H1 (cell line): ENCODE measurements at regions not wholly inside any gene's neighbourhood (a gene's known extent, or its start where the extent isn't known, plus 50 kb on each side); places are given as distances from the start of the nearest gene placed in this dataset.
"Not testable (repeated sequence)": the region's sequence is repeated elsewhere in the genome, so short reads cannot be mapped to it uniquely, and the experiment has no call there.

Source experiments
- CTCF ChIA-PET: fragments of 300-600 bp; sonication (Branson Sonifier 250); formaldehyde crosslinking; loops from one replicate; lab custom pipeline; 2021; ENCODE audit not compliant: partially characterized antibody; lab: Charles Lee
- POLR2A ChIA-PET: fragments of 300-600 bp; sonication (Branson Sonifier 250); formaldehyde crosslinking; loops from one replicate; lab custom pipeline; 2021; ENCODE audit warnings: inconsistent platforms; ENCODE audit not compliant: partially characterized antibody; lab: Charles Lee
- DNase-seq, 2 experiments: peaks; one replicate each; pipeline versions ENCODE4 v3.0.0 to v3.0.0-alpha.2; 2010 to 2022; ENCODE audit warnings: low spot score in 2 of 2, low read depth in 1 of 2, mixed read lengths in 1 of 2
- FAIRE-seq: peaks from 2 replicates; lab custom pipeline; 2011; peaks lifted over from hg19 to GRCh38; lab: Jason Lieb, UNC
- H2AFZ ChIP-seq: 2 replicates; pipeline ENCODE4 v1.8.1; 2012; ENCODE audit warnings: low read length, inconsistent platforms
- H2AK5ac ChIP-seq: 2 replicates; pipeline ENCODE4 v1.6.1; 2013; ENCODE audit warnings: low read depth, low read length
- H2BK120ac ChIP-seq: replicated peaks from 2 replicates; pipeline ENCODE3; 2013; ENCODE audit warnings: low read depth, low read length, inconsistent platforms
- H2BK12ac ChIP-seq: 2 replicates; pipeline ENCODE4 v1.6.1; 2013; ENCODE audit warnings: low read depth, low read length
- H2BK15ac ChIP-seq: 2 replicates; pipeline ENCODE4 v1.6.1; 2013; ENCODE audit warnings: low read length
- H2BK20ac ChIP-seq: 2 replicates; pipeline ENCODE4 v1.6.1; 2013; ENCODE audit warnings: low read length
- H2BK5ac ChIP-seq: 2 replicates; pipeline ENCODE4 v1.6.1; 2013; ENCODE audit warnings: low read depth, low read length
- H3K14ac ChIP-seq: 2 replicates; pipeline ENCODE4 v1.6.1; 2013; ENCODE audit warnings: inconsistent platforms; ENCODE audit not compliant: insufficient read length
- H3K18ac ChIP-seq: 2 replicates; pipeline ENCODE4 v1.6.1; 2013; ENCODE audit warnings: low read length; ENCODE audit errors: extremely low read depth
- H3K23ac ChIP-seq: 2 replicates; pipeline ENCODE4 v1.6.1; 2013; ENCODE audit warnings: inconsistent platforms; ENCODE audit not compliant: insufficient read length
- H3K23me2 ChIP-seq: 2 replicates; pipeline ENCODE4 v1.6.1; 2013; ENCODE audit warnings: low read depth, low read length
- H3K27ac ChIP-seq: 2 replicates; pipeline ENCODE4 v1.6.1; 2011; ENCODE audit warnings: low read depth, low read length, inconsistent platforms
- H3K27me3 ChIP-seq, 4 experiments: replicated peaks in 1 of 4; 1 replicate in 1 of 4; 2 replicates in 3 of 4; pipeline versions ENCODE4 v1.6.1 to v1.8.1; 2011 to 2013; ENCODE audit warnings: low read length in 3 of 4, mild to moderate bottlenecking in 3 of 4, inconsistent platforms in 2 of 4, mixed read lengths in 2 of 4, moderate library complexity in 1 of 4; ENCODE audit not compliant: control insufficient read depth in 3 of 4, insufficient read depth in 3 of 4; ENCODE audit errors: extremely low read depth in 1 of 4
- H3K36me3 ChIP-seq, 4 experiments: 2 replicates each; pipeline versions ENCODE4 v1.6.1 to v1.8.1; 2011 to 2013; ENCODE audit warnings: mild to moderate bottlenecking in 4 of 4, low read length in 3 of 4, moderate library complexity in 2 of 4, control low read depth in 1 of 4, inconsistent platforms in 1 of 4; ENCODE audit not compliant: insufficient read depth in 4 of 4, control insufficient read depth in 2 of 4
- H3K4ac ChIP-seq: replicated peaks from 2 replicates; pipeline ENCODE3; 2013; ENCODE audit warnings: low read length, low read depth, mixed read lengths, inconsistent platforms; ENCODE audit not compliant: insufficient read length
- H3K4me1 ChIP-seq, 4 experiments: replicated peaks in 1 of 4; 1 replicate in 1 of 4; 2 replicates in 3 of 4; pipeline versions ENCODE4 v1.6.1 to v1.8.1; 2011 to 2013; ENCODE audit warnings: low read length in 3 of 4, inconsistent platforms in 2 of 4, mixed read lengths in 1 of 4; ENCODE audit not compliant: insufficient read depth in 4 of 4, control insufficient read depth in 3 of 4
- H3K4me2 ChIP-seq, 2 experiments: 2 replicates each; pipeline versions ENCODE4 v1.6.1 to v1.8.1; 2011 to 2013; ENCODE audit warnings: low read depth in 2 of 2, low read length in 2 of 2, control low read depth in 1 of 2, inconsistent platforms in 1 of 2, mild to moderate bottlenecking in 1 of 2; ENCODE audit not compliant: insufficient read depth in 1 of 2
- H3K4me3 ChIP-seq, 4 experiments: fragments of 200-600, 300-600 bp in 1 of 4; sonication (generic), shearing (Covaris generic), sonication (Bioruptor Twin) in 1 of 4; 2 replicates each; pipeline versions ENCODE4 v1.5.1 to v1.8.1; 2011 to 2016; ENCODE audit warnings: low read length in 4 of 4, low read depth in 3 of 4, control low read depth in 2 of 4, inconsistent platforms in 2 of 4, mild to moderate bottlenecking in 2 of 4, mixed read lengths in 1 of 4, moderate library complexity in 1 of 4; ENCODE audit not compliant: insufficient read depth in 2 of 4; ENCODE audit errors: extremely low read depth in 1 of 4
- H3K56ac ChIP-seq: replicated peaks from 2 replicates; pipeline ENCODE3; 2013; ENCODE audit warnings: low read depth, mild to moderate bottlenecking, mixed read lengths, low read length, inconsistent platforms; ENCODE audit not compliant: insufficient read length
- H3K79me1 ChIP-seq: 2 replicates; pipeline ENCODE4 v1.6.1; 2013; ENCODE audit warnings: low read depth, low read length, control low read depth
- H3K79me2 ChIP-seq, 2 experiments: 2 replicates each; pipeline versions ENCODE4 v1.6.1 to v1.8.1; 2012 to 2013; ENCODE audit warnings: low read length in 2 of 2, mild to moderate bottlenecking in 2 of 2, inconsistent platforms in 1 of 2; ENCODE audit not compliant: insufficient read depth in 2 of 2, control insufficient read depth in 1 of 2
- H3K9ac ChIP-seq, 4 experiments: replicated peaks in 1 of 4; 1 replicate in 1 of 4; 2 replicates in 3 of 4; pipeline versions ENCODE4 v1.6.1 to v1.8.1; 2011 to 2013; ENCODE audit warnings: low read depth in 3 of 4, low read length in 3 of 4, control low read depth in 2 of 4, mild to moderate bottlenecking in 2 of 4, moderate library complexity in 2 of 4, inconsistent platforms in 1 of 4; ENCODE audit errors: extremely low read depth in 1 of 4
- H3K9me3 ChIP-seq, 2 experiments: 2 replicates each; pipeline versions ENCODE4 v1.6.1 to v1.8.1; 2012 to 2013; ENCODE audit warnings: mild to moderate bottlenecking in 2 of 2, moderate library complexity in 2 of 2, control low read depth in 1 of 2, inconsistent platforms in 1 of 2, low read depth in 1 of 2, low read length in 1 of 2, mixed read lengths in 1 of 2; ENCODE audit not compliant: insufficient read depth in 2 of 2
- H4K20me1 ChIP-seq, 2 experiments: replicated peaks in 1 of 2; 2 replicates each; pipeline versions ENCODE3 to v1.8.1; 2011 to 2013; ENCODE audit warnings: inconsistent platforms in 2 of 2, low read length in 2 of 2, mild to moderate bottlenecking in 1 of 2; ENCODE audit not compliant: insufficient read depth in 2 of 2, control insufficient read depth in 1 of 2
- H4K5ac ChIP-seq: 2 replicates; pipeline ENCODE4 v1.6.1; 2013; ENCODE audit warnings: low read length, low read depth, mixed read lengths, inconsistent platforms; ENCODE audit not compliant: insufficient read length
- H4K8ac ChIP-seq: 2 replicates; pipeline ENCODE4 v1.8.0; 2013; ENCODE audit warnings: mild to moderate bottlenecking, moderate library complexity, low read length, inconsistent platforms; ENCODE audit not compliant: insufficient read depth; ENCODE audit errors: extremely low read depth
- H4K91ac ChIP-seq: replicated peaks from 2 replicates; pipeline ENCODE3; 2013; ENCODE audit warnings: low read length, mixed read lengths, inconsistent platforms; ENCODE audit not compliant: insufficient read length
- CEBPB ChIP-seq: IDR thresholded peaks from 2 replicates; pipeline ENCODE4 v1.6.1; 2012; ENCODE audit warnings: low read depth, low read length
- EGR1 ChIP-seq: IDR thresholded peaks from 2 replicates; pipeline ENCODE4 v1.6.1; 2011; ENCODE audit warnings: low read depth, low read length, borderline replicate concordance
- HDAC2 ChIP-seq, 2 experiments: fragments of 300-600 bp in 1 of 2; sonication (generic) in 1 of 2; IDR thresholded peaks; 2 replicates each; pipeline ENCODE4 v1.6.1; 2011 to 2012; ENCODE audit warnings: low read depth in 2 of 2, low read length in 2 of 2, mild to moderate bottlenecking in 2 of 2, moderate library complexity in 2 of 2, borderline replicate concordance in 1 of 2, inconsistent platforms in 1 of 2
- MAFK ChIP-seq: IDR thresholded peaks from 2 replicates; pipeline ENCODE4 v1.6.1; 2012; ENCODE audit warnings: low read depth, mild to moderate bottlenecking, improper control_type of control experiment, low read length
- RBBP5 ChIP-seq: IDR thresholded peaks from 2 replicates; pipeline ENCODE4 v1.7.1; 2012; ENCODE audit warnings: low read depth, mild to moderate bottlenecking, inconsistent platforms, low read length, moderate library complexity, borderline replicate concordance
- SIN3A ChIP-seq, 2 experiments: IDR thresholded peaks in 1 of 2; conservative IDR thresholded peaks in 1 of 2; 2 replicates each; pipeline ENCODE4 v1.6.1; 2011 to 2012; ENCODE audit warnings: low read length in 2 of 2, improper control_type of control experiment in 1 of 2, low read depth in 1 of 2, mild to moderate bottlenecking in 1 of 2
- TBP ChIP-seq: IDR thresholded peaks from 2 replicates; pipeline ENCODE4 v1.6.1; 2011; ENCODE audit warnings: low read depth, low read length, improper control_type of control experiment
- TEAD4 ChIP-seq: IDR thresholded peaks from 2 replicates; pipeline ENCODE4 v1.6.1; 2012; ENCODE audit warnings: low read depth, low read length, inconsistent platforms, mixed read lengths
- WGBS, 2 experiments: shearing (Covaris generic) in 1 of 2; methylation state at CpG; one replicate each; pipeline versions ENCODE4 v1.1.6 to v1.1.7; 2013 to 2015; ENCODE audit warnings: low lambda C conversion rate in 2 of 2, mixed read lengths in 2 of 2, inconsistent platforms in 1 of 2, low coverage in 1 of 2, missing lambda C conversion rate in 1 of 2; ENCODE audit not compliant: insufficient replicate concordance in 2 of 2, insufficient coverage in 1 of 2, insufficient read length in 1 of 2; ENCODE audit errors: extremely low coverage in 1 of 2, missing lambda C conversion rate in 1 of 2; 5-methylcytosine and 5-hydroxymethylcytosine counted together
- TF ChIP-seq, protein P1 (sequence below): IDR thresholded peaks from 2 replicates; pipeline ENCODE4 v1.6.1; 2011; ENCODE audit warnings: low read length, improper control_type of control experiment

DNA sequence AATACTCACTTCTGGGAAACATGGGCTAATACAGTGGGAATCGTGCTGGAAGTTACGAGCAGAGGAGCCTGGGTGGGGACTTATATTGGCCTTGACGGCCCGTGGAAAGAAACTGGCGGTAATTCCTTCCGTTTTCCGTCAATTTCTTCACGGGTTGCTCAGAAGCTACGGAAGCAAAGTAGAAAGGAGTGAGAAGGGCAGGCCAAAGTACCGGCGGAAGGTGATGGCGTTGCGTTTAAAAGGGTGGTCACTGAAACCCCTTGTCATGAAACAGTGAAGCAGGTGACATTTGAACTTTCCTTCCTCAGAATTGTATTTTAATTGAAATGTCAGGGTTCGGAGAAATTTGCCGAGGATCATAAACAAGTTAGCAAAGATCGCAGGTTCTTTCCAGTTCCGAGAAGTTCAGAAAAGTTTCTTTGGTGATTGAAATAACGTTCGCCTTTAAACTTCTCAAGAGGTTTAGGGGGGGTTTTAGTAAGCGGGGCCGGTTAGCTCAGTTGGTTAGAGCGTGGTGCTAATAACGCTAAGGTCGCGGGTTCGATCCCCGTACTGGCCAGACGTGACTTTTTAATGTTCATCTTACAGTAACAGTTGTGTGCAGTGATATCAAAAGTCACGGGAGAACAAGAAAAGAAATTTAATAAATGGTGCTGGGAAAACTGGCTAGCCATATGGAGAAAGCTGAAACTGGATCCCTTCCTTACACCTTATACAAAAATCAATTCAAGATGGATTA, 96.7 kb upstream of the ZNF322 start:
- H4K5ac ChIP-seq, H2BK12ac ChIP-seq, H4K8ac ChIP-seq, H3K9ac ChIP-seq, H2BK15ac ChIP-seq, H2BK20ac ChIP-seq, H3K23ac ChIP-seq, H3K18ac ChIP-seq, H2BK5ac ChIP-seq, H3K9me3 ChIP-seq, H3K27ac ChIP-seq, H2BK120ac ChIP-seq, H3K23me2 ChIP-seq, H3K56ac ChIP-seq, H2AK5ac ChIP-seq, H3K4ac ChIP-seq, H3K79me2 ChIP-seq, H3K4me1 ChIP-seq, H4K91ac ChIP-seq, CTCF ChIA-PET, FAIRE-seq, H4K20me1 ChIP-seq, H3K79me1 ChIP-seq, H2AFZ ChIP-seq, H3K36me3 ChIP-seq, H3K14ac ChIP-seq: not testable (repeated sequence)
- 2% methylated on average over 28 of the region's 29 CpGs; no CpG with 5 or more reads in 1 of the 2 experiments for WGBS, 2 experiments
- peak overlapping the region; percentile 78 to 94 for H3K4me2 ChIP-seq
- POLR2A ChIA-PET: interaction anchor here (1.4 kb wide), 1 partner anchor 487 kb away, joined by 3 read pairs; no protein-coding TSS in a partner anchor
- TF ChIP-seq SIN3A (conservative IDR thresholded peaks at IDR 0.05 in 1 of 2, IDR thresholded peaks at IDR 0.05 in 1 of 2; ENCODE audit: low read depth in 1 of 2, low read length in 2 of 2) (0 out of 4 replicates have a peak, but pooled peaks of 1 of the 2 experiments have one; percentile 55), MAFK (peak; percentile 82; the same call in 1 of the 2 replicates), RBBP5 (0 out of 2 replicates have a peak, but pooled peaks have one; percentile 53), CEBPB (peak; percentile 59), HDAC2 (IDR thresholded peaks at IDR 0.05; ENCODE audit: borderline replicate concordance in 1 of 2, low read depth in 2 of 2, low read length in 2 of 2) (0 out of 4 replicates have a peak, but pooled peaks of 1 of the 2 experiments have one; percentile 25), TBP (peak; percentile 99), EGR1 (0 out of 2 replicates have a peak, but pooled peaks have one; percentile 29), TEAD4 (peak; percentile 58)
- TF ChIP-seq, protein P1, sequence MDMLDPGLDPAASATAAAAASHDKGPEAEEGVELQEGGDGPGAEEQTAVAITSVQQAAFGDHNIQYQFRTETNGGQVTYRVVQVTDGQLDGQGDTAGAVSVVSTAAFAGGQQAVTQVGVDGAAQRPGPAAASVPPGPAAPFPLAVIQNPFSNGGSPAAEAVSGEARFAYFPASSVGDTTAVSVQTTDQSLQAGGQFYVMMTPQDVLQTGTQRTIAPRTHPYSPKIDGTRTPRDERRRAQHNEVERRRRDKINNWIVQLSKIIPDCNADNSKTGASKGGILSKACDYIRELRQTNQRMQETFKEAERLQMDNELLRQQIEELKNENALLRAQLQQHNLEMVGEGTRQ: 0 out of 2 replicates have a peak, but pooled peaks have one; percentile 9
- H3K4me3 ChIP-seq: peak overlapping the region; percentile 72 to 77 (median 74); a peak in 7 of 8 replicates
- DNase-seq: peak in 1 of 2 experiments; percentile 81
- peaks cover 8 to 24% (median 18%) of the 10 kb centered on the region in 4 experiments; a peak in 6 of 7 replicates for H3K27me3 ChIP-seq
